OCI-LY1 (cell line): ENCODE measurements at regions not wholly inside any gene's neighbourhood (a gene's known extent, or its start where the extent isn't known, plus 50 kb on each side); places are given as distances from the start of the nearest gene placed in this dataset.

Experiments used
- H2AFZ ChIP-seq: fragments of 200-600 bp; sonication (generic), shearing (Covaris generic); 2 replicates; pipeline ENCODE4 v1.6.0; 2014; ENCODE audit warnings: antibody characterized with exemption, mild to moderate bottlenecking, low read length
- H3F3A ChIP-seq: fragments of 200-600 bp; sonication (generic), shearing (Covaris generic); 2 replicates; pipeline ENCODE4 v1.6.0; 2014; ENCODE audit warnings: mild to moderate bottlenecking, antibody characterized with exemption, low read length, moderate library complexity; ENCODE audit not compliant: insufficient read depth
- H3K27ac ChIP-seq: fragments of 200-600 bp; sonication (generic); 2 replicates; pipeline ENCODE4 v1.5.1; 2014; ENCODE audit warnings: low read length, mixed run types, mild to moderate bottlenecking, low read depth; ENCODE audit not compliant: poor library complexity, severe bottlenecking
- H3K27me3 ChIP-seq: fragments of 200-600 bp; sonication (generic); 2 replicates; pipeline ENCODE4 v1.6.0; 2014; ENCODE audit warnings: antibody characterized with exemption, mild to moderate bottlenecking, low read length, moderate library complexity; ENCODE audit not compliant: insufficient read depth
- H3K36me3 ChIP-seq: fragments of 200-600 bp; sonication (generic); 2 replicates; pipeline ENCODE4 v1.6.1; 2014; ENCODE audit warnings: mild to moderate bottlenecking, antibody characterized with exemption, low read length, moderate library complexity, mixed read lengths; ENCODE audit not compliant: insufficient read depth
- H3K4me1 ChIP-seq: fragments of 200-600 bp; sonication (generic); 2 replicates; pipeline ENCODE4 v1.5.1; 2014; ENCODE audit warnings: mild to moderate bottlenecking, low read length, moderate library complexity; ENCODE audit not compliant: insufficient read depth, severe bottlenecking
- H3K4me2 ChIP-seq: fragments of 200-600 bp; sonication (generic), shearing (Covaris generic); 2 replicates; pipeline ENCODE4 v1.6.1; 2014; ENCODE audit warnings: low read length
- H3K4me3 ChIP-seq: fragments of 200-600 bp; sonication (generic); 2 replicates; pipeline ENCODE4 v1.5.1; 2014; ENCODE audit warnings: low read length, low read depth, mild to moderate bottlenecking, mixed read lengths; ENCODE audit not compliant: poor library complexity, severe bottlenecking
- H3K79me2 ChIP-seq: fragments of 200-600 bp; shearing (Covaris generic); 2 replicates; pipeline ENCODE4 v1.6.1; 2016; ENCODE audit warnings: mixed run types, low read length, mixed read lengths; ENCODE audit not compliant: insufficient read depth
- H3K9ac ChIP-seq: fragments of 200-600 bp; sonication (generic), shearing (Covaris generic); 2 replicates; pipeline ENCODE4 v1.6.1; 2014; ENCODE audit warnings: mild to moderate bottlenecking, low read length, mixed read lengths
- H3K9me2 ChIP-seq: fragments of 200-600 bp; sonication (generic), shearing (Covaris generic); 2 replicates; pipeline ENCODE4 v1.6.1; 2014; ENCODE audit warnings: low read depth, mild to moderate bottlenecking, low read length, mixed read lengths
- H3K9me3 ChIP-seq: fragments of 200-600 bp; shearing (Covaris generic); 2 replicates; pipeline ENCODE4 v1.6.1; 2014; ENCODE audit warnings: low read length, mixed read lengths
- H4K20me1 ChIP-seq: fragments of 200-600 bp; sonication (generic), shearing (Covaris generic); 2 replicates; pipeline ENCODE4 v1.6.0; 2016; ENCODE audit warnings: mild to moderate bottlenecking, low read length; ENCODE audit not compliant: insufficient read depth
- EZH2 ChIP-seq: fragments of 200-600 bp; sonication (generic), shearing (Covaris generic); IDR thresholded peaks from 2 replicates; pipeline ENCODE4 v1.8.0; 2017; ENCODE audit warnings: borderline replicate concordance, mixed run types, mild to moderate bottlenecking, antibody characterized with exemption, low read length, moderate library complexity, mixed read lengths
- TF ChIP-seq, protein P1 (sequence below): fragments of 200-600 bp; sonication (generic), shearing (Covaris generic); IDR thresholded peaks from 2 replicates; pipeline ENCODE4 v1.5.1; 2017; ENCODE audit warnings: mild to moderate bottlenecking, antibody characterized with exemption, low read length, moderate library complexity, mixed read lengths

DNA sequence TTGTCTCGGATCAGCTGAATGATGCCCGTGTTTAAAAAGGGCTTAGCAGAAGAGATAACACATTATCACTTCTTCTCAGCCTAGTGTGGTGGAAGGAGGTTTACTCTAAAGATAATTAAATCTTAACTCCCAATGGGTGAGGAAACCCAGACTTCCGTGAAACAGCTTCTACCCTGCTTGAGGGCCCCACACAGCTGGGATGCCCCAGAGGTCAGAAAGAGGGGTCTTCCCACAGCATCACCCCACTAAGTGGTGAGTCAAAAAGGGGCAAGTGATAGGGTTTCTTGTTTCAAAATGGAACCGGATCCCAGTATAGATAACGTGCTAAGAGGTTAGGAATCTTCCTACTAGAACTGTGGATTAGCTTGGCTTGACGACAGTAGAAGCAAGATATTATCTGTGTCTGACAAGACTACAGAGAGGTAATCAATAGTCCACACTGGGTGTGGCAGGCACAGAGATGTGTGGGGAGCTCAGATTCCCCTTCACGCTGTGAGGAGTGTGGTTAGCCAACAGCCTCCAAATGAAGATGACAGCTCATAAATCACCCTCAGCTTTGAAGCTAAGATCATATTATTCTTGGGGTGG, 129.6 kb upstream of the COPS8 start:
- Histone ChIP-seq H3K9me3 (peaks cover 6% of the 10 kb centered on the region; the same call in 1 of the 2 replicates), H3K4me2 (no peak overlapping the region), H3F3A (no peaks in the 10 kb centered on the region), H3K4me1 (no peaks in the 10 kb centered on the region), H3K36me3 (no peaks in the 10 kb centered on the region), H3K4me3 (no peak overlapping the region), H3K27me3 (peaks cover 20% of the 10 kb centered on the region), H3K79me2 (no peaks in the 10 kb centered on the region), H3K9ac (no peak overlapping the region), H2AFZ (no peak overlapping the region), H4K20me1 (no peaks in the 10 kb centered on the region), H3K27ac (no peak overlapping the region), H3K9me2 (no peaks in the 10 kb centered on the region)
- TF ChIP-seq EZH2, result no peak
- TF ChIP-seq, protein P1, sequence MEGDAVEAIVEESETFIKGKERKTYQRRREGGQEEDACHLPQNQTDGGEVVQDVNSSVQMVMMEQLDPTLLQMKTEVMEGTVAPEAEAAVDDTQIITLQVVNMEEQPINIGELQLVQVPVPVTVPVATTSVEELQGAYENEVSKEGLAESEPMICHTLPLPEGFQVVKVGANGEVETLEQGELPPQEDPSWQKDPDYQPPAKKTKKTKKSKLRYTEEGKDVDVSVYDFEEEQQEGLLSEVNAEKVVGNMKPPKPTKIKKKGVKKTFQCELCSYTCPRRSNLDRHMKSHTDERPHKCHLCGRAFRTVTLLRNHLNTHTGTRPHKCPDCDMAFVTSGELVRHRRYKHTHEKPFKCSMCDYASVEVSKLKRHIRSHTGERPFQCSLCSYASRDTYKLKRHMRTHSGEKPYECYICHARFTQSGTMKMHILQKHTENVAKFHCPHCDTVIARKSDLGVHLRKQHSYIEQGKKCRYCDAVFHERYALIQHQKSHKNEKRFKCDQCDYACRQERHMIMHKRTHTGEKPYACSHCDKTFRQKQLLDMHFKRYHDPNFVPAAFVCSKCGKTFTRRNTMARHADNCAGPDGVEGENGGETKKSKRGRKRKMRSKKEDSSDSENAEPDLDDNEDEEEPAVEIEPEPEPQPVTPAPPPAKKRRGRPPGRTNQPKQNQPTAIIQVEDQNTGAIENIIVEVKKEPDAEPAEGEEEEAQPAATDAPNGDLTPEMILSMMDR, result no peak

GRCh38 chr2:236956641-236957040, 129.0 kb upstream of the COPS8 start:
- no peaks in the 10 kb centered on the region for H3K36me3 ChIP-seq
- H3K9ac ChIP-seq, result no peak overlapping the region
- H3K27ac ChIP-seq, result no peak overlapping the region
- H3K4me3 ChIP-seq, result no peak overlapping the region
- H3K79me2 ChIP-seq, result no peaks in the 10 kb centered on the region
- H2AFZ ChIP-seq, result no peak overlapping the region
- peaks cover 20% of the 10 kb centered on the region for H3K27me3 ChIP-seq
- peaks cover 6% of the 10 kb centered on the region; the same call in 1 of the 2 replicates for H3K9me3 ChIP-seq
- H3K9me2 ChIP-seq, result no peaks in the 10 kb centered on the region
- H3K4me1 ChIP-seq, result no peaks in the 10 kb centered on the region
- TF ChIP-seq, protein P1, result no peak
- TF ChIP-seq EZH2, result no peak
- H3F3A ChIP-seq, result no peaks in the 10 kb centered on the region
- H4K20me1 ChIP-seq, result no peaks in the 10 kb centered on the region
- no peak overlapping the region for H3K4me2 ChIP-seq

DNA sequence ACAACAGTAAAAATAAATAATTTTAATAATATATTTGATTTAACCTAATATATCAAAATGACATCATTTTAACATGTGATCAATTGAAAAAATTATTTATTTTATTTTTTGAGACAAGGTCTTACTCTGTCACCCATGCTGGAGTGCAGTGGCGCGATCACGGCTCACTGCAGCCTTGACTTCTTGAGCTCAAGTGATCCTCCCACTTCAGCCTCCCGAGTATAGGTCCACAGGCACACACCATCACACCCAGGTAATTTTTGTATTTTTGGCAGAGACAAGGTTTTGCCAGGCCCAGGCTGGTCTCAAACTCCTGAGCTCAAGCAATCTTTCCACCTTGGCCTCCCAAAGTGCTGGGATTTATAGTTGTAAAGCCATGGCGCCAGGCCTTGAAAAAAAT, 126.7 kb upstream of the COPS8 start:
- H3K9me3 ChIP-seq, result no peaks in the 10 kb centered on the region
- no peak overlapping the region for H3K4me3 ChIP-seq
- TF ChIP-seq EZH2, result no peak
- TF ChIP-seq, protein P1, result no peak
- no peaks in the 10 kb centered on the region for H3K79me2 ChIP-seq
- no peak overlapping the region for H2AFZ ChIP-seq
- no peak overlapping the region for H3K27ac ChIP-seq
- H3F3A ChIP-seq, result no peaks in the 10 kb centered on the region
- H3K4me1 ChIP-seq, result no peaks in the 10 kb centered on the region
- H3K4me2 ChIP-seq, result no peak overlapping the region
- H4K20me1 ChIP-seq, result no peaks in the 10 kb centered on the region
- no peak overlapping the region for H3K9ac ChIP-seq
- peaks cover 11% of the 10 kb centered on the region for H3K27me3 ChIP-seq
- H3K9me2 ChIP-seq, result no peaks in the 10 kb centered on the region
- H3K36me3 ChIP-seq, result no peaks in the 10 kb centered on the region
